HCT116 (cell line): ENCODE measurements at regions not wholly inside any gene's neighbourhood (a gene's known extent, or its start where the extent isn't known, plus 50 kb on each side); places are given as distances from the start of the nearest gene placed in this dataset.

Experiments
- ATAC-seq: fragments of 200-7000 bp; cut with Tn5 transposase; 2 replicates; pipeline ENCODE4 v1.9.1; 2020; ENCODE audit warnings: mild to moderate bottlenecking, moderate library complexity
- BruUV-seq: library from RNA; stranded (reverse); fragments of 400-500 nt; replicated peaks from 2 replicates; lab custom pipeline; 2021; lab: Mats Ljungman, UMichigan
- CTCF ChIA-PET: fragments of 300-600 bp; sonication (Branson Sonifier 250); formaldehyde crosslinking; loops from one replicate; lab custom pipeline; 2021; ENCODE audit warnings: antibody characterized with exemption; lab: Charles Lee
- POLR2A ChIA-PET: fragments of 300-600, 350-600 bp; sonication (Branson Sonifier 250); formaldehyde crosslinking; loops from one replicate; lab custom pipeline; 2021; ENCODE audit warnings: antibody characterized with exemption; lab: Charles Lee
- RAD21 ChIA-PET, 2 experiments: fragments of 300-600 bp; sonication (Branson Sonifier 250); formaldehyde crosslinking; loops; one replicate each; lab custom pipeline; 2023; ENCODE audit warnings: low total read pairs in 2 of 2; ENCODE audit not compliant: uncharacterized antibody in 2 of 2, unreplicated experiment in 2 of 2, low non-redundant PET in 1 of 2; lab: Charles Lee
- DNase-seq: peaks from one replicate; pipeline ENCODE4 v3.0.0-alpha.2; 2010; ENCODE audit warnings: low read depth, low spot score
- H2AFZ ChIP-seq: fragments of 200-600 bp; shearing (Covaris generic), sonication (generic); 2 replicates; pipeline ENCODE4 v1.6.1; 2017; ENCODE audit warnings: low read depth, mixed run types, mixed read lengths, antibody characterized with exemption, low read length; ENCODE audit not compliant: poor library complexity, severe bottlenecking
- H3K27ac ChIP-seq: 2 replicates; pipeline ENCODE4 v1.5.1; 2012; ENCODE audit warnings: low read depth, low read length
- H3K27me3 ChIP-seq: fragments of 200-600 bp; sonication (generic); 2 replicates; pipeline ENCODE4 v1.6.1; 2016; ENCODE audit warnings: mixed run types, low read length, mixed read lengths; ENCODE audit not compliant: insufficient read depth
- H3K36me3 ChIP-seq, 2 experiments: fragments of 200-500 bp in 1 of 2; fragments of 200-600 bp in 1 of 2; sonication (Bioruptor generic) in 1 of 2; sonication (generic) in 1 of 2; 2 replicates each; pipeline versions ENCODE4 v1.5.1 to v1.6.1; 2014 to 2016; ENCODE audit warnings: low read length in 2 of 2, inconsistent platforms in 1 of 2, mixed read lengths in 1 of 2, mixed run types in 1 of 2; ENCODE audit not compliant: insufficient read depth in 2 of 2, control insufficient read depth in 1 of 2
- H3K4me1 ChIP-seq, 2 experiments: fragments of 200-600 bp in 1 of 2; sonication (generic) in 1 of 2; 2 replicates each; pipeline versions ENCODE4 v1.5.1 to v1.6.1; 2012 to 2017; ENCODE audit warnings: low read length in 2 of 2, inconsistent platforms in 1 of 2, mild to moderate bottlenecking in 1 of 2, mixed read lengths in 1 of 2, mixed run types in 1 of 2, moderate library complexity in 1 of 2; ENCODE audit not compliant: insufficient read depth in 2 of 2, control insufficient read depth in 1 of 2
- H3K4me2 ChIP-seq: fragments of 200-600 bp; sonication (generic); 2 replicates; pipeline ENCODE4 v1.6.1; 2017; ENCODE audit warnings: mixed run types, low read length, mixed read lengths
- H3K4me3 ChIP-seq, 2 experiments: fragments of 200-600 bp in 1 of 2; sonication (generic) in 1 of 2; replicated peaks in 1 of 2; 2 replicates each; pipeline ENCODE4 v1.5.1; 2011 to 2016; ENCODE audit warnings: low read length in 2 of 2, control low read depth in 1 of 2, low read depth in 1 of 2, mild to moderate bottlenecking in 1 of 2, mixed read lengths in 1 of 2, mixed run types in 1 of 2
- H3K79me2 ChIP-seq: fragments of 200-600 bp; sonication (generic); 2 replicates; pipeline ENCODE4 v1.6.1; 2017; ENCODE audit warnings: mild to moderate bottlenecking, mixed run types, low read length, moderate library complexity, mixed read lengths; ENCODE audit not compliant: insufficient read depth
- H3K9ac ChIP-seq: fragments of 200-600 bp; sonication (generic); 2 replicates; pipeline ENCODE4 v1.6.1; 2016; ENCODE audit warnings: low read length, mixed read lengths
- H3K9me2 ChIP-seq: fragments of 200-600 bp; sonication (generic), shearing (Covaris generic); 2 replicates; pipeline ENCODE4 v1.6.1; 2017; ENCODE audit warnings: mixed run types, mild to moderate bottlenecking, moderate library complexity; ENCODE audit not compliant: insufficient read depth
- H3K9me3 ChIP-seq, 2 experiments: fragments of 200-500 bp in 1 of 2; fragments of 200-600 bp in 1 of 2; sonication (Bioruptor generic) in 1 of 2; sonication (generic) in 1 of 2; 2 replicates each; pipeline ENCODE4 v1.6.1; 2014 to 2017; ENCODE audit warnings: low read length in 2 of 2, mixed read lengths in 2 of 2, inconsistent platforms in 1 of 2, low read depth in 1 of 2, mild to moderate bottlenecking in 1 of 2, mixed run types in 1 of 2, moderate library complexity in 1 of 2; ENCODE audit not compliant: control insufficient read depth in 1 of 2, insufficient read depth in 1 of 2
- H4K20me1 ChIP-seq: fragments of 200-600 bp; sonication (generic), shearing (Covaris generic); 2 replicates; pipeline ENCODE4 v1.6.1; 2017; ENCODE audit warnings: mixed run types, mild to moderate bottlenecking, moderate library complexity; ENCODE audit not compliant: insufficient read depth
- REST ChIP-seq: IDR thresholded peaks from 2 replicates; pipeline ENCODE4 v1.6.1; 2012; ENCODE audit warnings: low read depth
- TCF7L2 ChIP-seq: IDR thresholded peaks from 2 replicates; pipeline ENCODE4 v1.7.0; 2011; ENCODE audit warnings: borderline replicate concordance, inconsistent platforms; ENCODE audit not compliant: insufficient read depth, insufficient read length; ENCODE audit errors: extremely low read depth
- ZFX ChIP-seq: fragments of 450-650 bp; IDR thresholded peaks from 2 replicates; pipeline ENCODE4 v1.6.1; 2017
- intact Hi-C: fragments of 100-400 bp; cut with micrococcal nuclease; formaldehyde crosslinking; loops from 2 replicates; pipeline ENCODE4 v1.10.0; 2022
- TF ChIP-seq, protein P1 (sequence below), 3 experiments: fragments of 200-600 bp in 1 of 3; sonication (generic) in 1 of 3; IDR thresholded peaks in 2 of 3; conservative IDR thresholded peaks in 1 of 3; 2 replicates each; pipeline ENCODE4 v1.5.1; 2012 to 2017; ENCODE audit warnings: low read depth in 2 of 3, low read length in 2 of 3, antibody characterized with exemption in 1 of 3, borderline replicate concordance in 1 of 3, control low read depth in 1 of 3, mild to moderate bottlenecking in 1 of 3, mixed read lengths in 1 of 3, mixed run types in 1 of 3, moderate library complexity in 1 of 3; ENCODE audit not compliant: insufficient read depth in 1 of 3
- TF ChIP-seq, protein P2 (sequence below): IDR thresholded peaks from 2 replicates; pipeline ENCODE4 v1.6.1; 2012

- Histone ChIP-seq H3K36me3 (no peaks in the 10 kb centered on the region), H3K4me3 (no peak overlapping the region), H4K20me1 (no peaks in the 10 kb centered on the region), H3K4me2 (no peak overlapping the region), H3K27me3 (no peaks in the 10 kb centered on the region), H3K9me3 (no peaks in the 10 kb centered on the region), H3K4me1 (0 out of 4 replicates have a peak, but pooled peaks cover 0 to 4% of the 10 kb centered on the region in 2 experiments), H3K27ac (no peak overlapping the region), H2AFZ (no peak overlapping the region), H3K9ac (no peak overlapping the region), H3K79me2 (no peaks in the 10 kb centered on the region), H3K9me2 (no peaks in the 10 kb centered on the region)
- no peak for TF ChIP-seq REST
- no peak for TF ChIP-seq ZFX
- TF ChIP-seq TCF7L2: no peak
- TF ChIP-seq, protein P1, sequence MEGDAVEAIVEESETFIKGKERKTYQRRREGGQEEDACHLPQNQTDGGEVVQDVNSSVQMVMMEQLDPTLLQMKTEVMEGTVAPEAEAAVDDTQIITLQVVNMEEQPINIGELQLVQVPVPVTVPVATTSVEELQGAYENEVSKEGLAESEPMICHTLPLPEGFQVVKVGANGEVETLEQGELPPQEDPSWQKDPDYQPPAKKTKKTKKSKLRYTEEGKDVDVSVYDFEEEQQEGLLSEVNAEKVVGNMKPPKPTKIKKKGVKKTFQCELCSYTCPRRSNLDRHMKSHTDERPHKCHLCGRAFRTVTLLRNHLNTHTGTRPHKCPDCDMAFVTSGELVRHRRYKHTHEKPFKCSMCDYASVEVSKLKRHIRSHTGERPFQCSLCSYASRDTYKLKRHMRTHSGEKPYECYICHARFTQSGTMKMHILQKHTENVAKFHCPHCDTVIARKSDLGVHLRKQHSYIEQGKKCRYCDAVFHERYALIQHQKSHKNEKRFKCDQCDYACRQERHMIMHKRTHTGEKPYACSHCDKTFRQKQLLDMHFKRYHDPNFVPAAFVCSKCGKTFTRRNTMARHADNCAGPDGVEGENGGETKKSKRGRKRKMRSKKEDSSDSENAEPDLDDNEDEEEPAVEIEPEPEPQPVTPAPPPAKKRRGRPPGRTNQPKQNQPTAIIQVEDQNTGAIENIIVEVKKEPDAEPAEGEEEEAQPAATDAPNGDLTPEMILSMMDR (IDR thresholded peaks at IDR 0.05 in 2 of 3, conservative IDR thresholded peaks at IDR 0.05 in 1 of 3; ENCODE audit: borderline replicate concordance in 1 of 3, insufficient read depth in 1 of 3, low read depth in 2 of 3, low read length in 2 of 3): no peak
- TF ChIP-seq, protein P2, sequence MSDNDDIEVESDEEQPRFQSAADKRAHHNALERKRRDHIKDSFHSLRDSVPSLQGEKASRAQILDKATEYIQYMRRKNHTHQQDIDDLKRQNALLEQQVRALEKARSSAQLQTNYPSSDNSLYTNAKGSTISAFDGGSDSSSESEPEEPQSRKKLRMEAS: no peak
- no TSS peak for BruUV-seq
- ATAC-seq (no peak), DNase-seq (no peak)
- ChIA-PET RAD21 (no interaction called here), CTCF (interaction anchor here (1.1 kb wide), 1 partner anchor 198 kb away, joined by 3 read pairs; no protein-coding TSS in a partner anchor), POLR2A (no interaction called here)
- intact Hi-C loops: loop anchor here (10.0 kb wide), 1 partner anchor 995 kb away; no protein-coding TSS in a partner anchor
Measured at GRCh38 chr12:91579516-91580263, 397.1 kb upstream of the DCN start.
